ENCODE measurements at regions not wholly inside any gene's neighbourhood (a gene's known extent, or its start where the extent isn't known, plus 50 kb on each side); places are given as distances from the start of the nearest gene placed in this dataset.
A peak's percentile ranks its signal among the peaks of the same experiment; 100 is the strongest.

DNA sequence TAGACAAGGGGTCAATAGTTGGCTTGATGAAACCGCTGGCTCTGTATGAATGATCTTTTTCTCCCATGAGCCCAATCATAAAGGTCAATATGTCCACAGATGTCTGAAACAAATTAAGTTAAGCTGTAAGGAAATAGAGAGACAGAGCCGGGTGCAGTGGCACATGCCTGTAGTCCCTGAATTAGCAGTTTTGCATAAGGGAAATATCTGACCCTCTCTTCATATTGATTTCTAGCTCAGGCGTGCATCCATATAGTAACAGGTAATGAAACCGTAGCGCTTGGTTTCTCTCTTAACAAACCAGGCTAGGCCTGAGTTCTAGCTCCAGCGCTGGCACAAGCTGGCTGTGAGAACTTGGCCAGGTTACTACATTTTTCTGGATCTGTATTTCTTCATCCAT is 118.1 kb upstream of the ERCC6L2 start:
- DNase-seq (ENCODE audit: low read depth) = no peak

DNA sequence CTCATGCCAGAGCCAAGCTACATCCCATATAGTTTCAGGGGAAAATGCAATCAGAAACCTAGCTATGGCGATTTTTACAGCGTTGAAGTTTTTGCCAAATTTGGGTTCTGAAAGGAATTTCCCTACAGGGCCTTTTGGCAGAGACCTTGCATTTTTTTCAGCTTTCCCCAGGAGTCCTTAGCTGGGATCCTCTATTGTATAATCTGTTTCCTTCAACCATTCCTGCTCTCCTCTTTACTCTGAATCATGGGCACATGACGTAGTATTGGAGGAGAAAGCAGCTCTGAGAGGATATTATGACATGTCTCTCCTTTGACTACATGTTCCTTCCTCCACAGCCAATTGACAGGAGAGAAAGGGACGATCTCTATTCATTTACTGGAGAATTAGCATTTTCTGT is 118.5 kb upstream of the ERCC6L2 start:
- DNase-seq (ENCODE audit: low read depth) = no peak

DNA sequence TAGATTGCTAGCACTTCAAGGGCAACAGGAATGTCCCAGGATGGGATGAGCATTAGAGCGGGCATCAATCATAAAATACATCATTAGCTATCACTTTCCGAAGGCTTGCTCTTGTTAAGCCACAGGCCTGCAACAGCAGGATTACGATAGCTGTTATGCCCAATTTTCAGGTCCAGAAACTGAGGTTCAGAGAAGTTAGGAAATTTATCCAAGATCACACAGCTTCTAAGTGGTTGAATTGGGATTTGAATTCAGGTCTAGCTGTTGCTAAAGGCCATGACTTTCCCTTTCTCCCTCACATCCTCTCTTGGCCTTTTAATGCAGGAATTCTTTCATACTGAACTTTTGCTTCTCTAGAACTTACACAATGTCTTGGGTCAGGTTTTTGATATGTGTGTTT is 119.4 kb upstream of the ERCC6L2 start:
- no peak for DNase-seq (ENCODE audit: low read depth)

DNA sequence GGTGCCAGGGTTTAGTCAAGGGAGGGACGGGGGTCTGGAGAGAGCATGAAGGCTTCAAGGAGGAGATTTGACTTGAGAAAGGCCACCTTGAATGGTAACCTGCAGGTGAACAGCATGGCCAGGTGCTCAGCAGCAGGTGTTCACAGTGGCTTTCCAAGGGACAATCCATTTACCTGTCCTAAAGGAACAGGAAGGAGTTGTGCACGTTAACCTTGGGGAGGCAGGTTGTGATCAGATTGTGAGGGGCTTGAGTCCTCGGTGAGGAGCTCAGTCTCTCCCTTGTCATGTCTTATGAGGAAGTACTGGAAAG is 120.1 kb upstream of the ERCC6L2 start:
- DNase-seq (ENCODE audit: low read depth) = no peak

DNA sequence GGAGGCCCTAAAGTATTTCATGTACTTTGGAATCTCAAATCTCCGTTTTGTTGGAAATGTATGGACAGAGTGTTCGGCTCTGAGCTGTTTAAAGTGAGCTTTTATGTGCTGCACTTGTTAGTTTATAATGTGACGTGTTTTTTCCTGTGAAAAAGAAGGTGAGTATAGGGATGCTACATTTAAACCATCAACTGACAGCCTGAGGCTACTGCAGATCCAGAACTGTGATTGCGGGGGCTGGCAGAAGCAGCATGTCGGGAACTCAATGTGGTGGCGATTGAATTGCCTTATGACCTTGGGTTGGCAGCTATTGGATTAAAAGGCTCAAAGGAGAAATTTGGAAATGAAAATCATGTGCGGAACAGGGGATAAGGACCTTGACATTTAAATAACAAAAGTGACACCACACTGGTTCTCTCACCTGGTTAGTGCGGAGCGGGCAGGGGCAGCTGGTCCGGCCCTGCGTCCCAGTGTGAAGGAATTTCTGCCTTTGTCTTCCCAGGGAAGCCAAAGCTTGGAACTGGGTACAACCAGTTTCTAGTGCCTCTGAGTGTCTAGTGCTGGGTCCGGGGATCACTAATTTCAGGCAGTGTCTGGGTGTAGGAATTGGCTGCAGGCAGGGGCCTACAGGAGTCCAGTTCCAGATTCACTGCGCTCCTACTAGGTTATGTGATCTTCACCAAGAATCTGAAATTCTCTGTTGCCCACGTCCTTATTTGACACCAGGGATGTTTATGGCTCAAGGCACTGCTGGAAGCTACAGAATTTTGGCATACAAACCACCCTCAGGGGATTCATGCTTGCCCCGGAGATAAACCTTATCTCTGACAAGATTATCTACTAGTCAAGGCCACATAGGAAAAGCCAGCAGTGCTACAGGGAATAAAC is 120.7 kb upstream of the ERCC6L2 start:
- DNase-seq (ENCODE audit: low read depth) = no peak

DNA sequence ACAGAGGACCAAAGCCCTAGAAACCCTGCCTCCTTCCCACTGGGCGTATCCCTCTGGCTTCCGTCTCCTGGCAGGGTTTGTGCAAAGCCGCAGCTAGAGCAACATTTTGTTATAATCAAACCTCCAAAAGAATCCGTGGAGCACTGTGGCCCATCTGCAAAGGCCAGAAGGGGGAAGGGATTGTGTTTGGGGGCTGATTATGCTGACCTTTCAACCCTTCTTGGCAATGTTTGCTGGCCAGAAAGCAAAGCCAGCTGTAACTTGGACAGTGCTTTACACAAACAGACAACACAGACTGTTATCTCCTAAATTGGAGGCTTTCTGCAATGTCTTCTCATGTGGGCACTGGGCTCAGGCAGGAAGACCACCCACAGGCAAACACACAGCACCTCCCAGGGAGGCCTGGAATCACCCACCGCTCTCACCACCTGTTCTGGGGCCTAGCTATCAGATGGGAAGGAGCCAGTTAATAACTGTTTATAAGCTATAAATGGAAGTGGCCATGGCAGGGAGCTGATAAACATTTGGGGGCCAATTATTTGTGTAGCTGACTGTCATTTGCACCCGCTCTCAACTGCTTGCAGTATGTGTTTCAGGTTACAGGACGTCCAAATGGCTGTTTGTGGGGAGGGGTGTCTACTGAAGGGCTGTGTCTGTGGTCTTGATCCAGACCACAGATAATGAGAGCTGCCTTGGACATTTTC is 121.6 kb upstream of the ERCC6L2 start:
- DNase-seq (ENCODE audit: low read depth) = no peak

DNA sequence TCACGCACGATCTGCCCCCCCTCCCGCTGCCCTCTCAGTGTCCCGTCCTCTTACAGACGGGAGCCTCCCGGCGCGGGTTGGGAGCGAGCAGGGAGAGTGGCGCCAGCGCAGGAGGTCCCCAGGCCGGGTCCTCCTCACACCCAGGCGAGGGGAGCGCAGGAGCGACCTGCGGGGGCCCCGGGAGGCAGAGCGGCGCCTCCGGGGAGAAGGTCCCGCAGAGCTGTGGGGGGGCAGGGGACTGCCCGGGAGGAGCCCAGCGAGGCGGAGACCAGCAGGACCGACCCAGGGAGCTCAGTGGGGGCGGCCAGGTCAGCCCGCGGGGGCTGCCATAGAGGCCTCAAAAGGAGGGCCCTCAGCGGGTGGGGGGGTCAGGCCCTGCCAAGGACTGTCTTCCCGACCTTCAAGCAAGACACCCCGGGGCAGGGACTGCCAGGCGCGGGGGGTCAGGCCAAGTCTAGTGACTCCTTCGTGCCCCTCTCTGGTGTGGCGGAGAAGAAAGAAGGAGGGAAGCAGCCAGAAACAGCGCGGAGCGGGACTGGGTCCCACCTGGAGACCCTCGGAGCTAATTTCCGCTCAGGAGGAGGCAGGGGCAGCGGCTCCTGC is 123.3 kb upstream of the ERCC6L2 start:
- DNase-seq (ENCODE audit: low read depth) = no peak

DNA sequence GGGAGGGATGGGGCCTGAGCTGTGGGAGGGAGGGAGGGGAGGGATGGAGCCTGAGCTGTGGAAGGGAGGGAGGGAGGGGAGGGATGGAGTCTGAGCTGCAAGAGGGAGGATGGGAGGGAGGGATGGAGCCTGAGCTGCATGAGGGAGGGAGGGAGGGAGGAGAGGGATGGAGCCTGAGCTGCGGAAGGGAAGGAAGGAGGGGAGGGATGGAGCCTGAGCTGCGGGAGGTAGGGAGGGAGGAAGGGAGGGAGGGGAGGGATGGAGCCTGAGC is 124.0 kb upstream of the ERCC6L2 start:
- DNase-seq (ENCODE audit: low read depth) = no peak

DNA sequence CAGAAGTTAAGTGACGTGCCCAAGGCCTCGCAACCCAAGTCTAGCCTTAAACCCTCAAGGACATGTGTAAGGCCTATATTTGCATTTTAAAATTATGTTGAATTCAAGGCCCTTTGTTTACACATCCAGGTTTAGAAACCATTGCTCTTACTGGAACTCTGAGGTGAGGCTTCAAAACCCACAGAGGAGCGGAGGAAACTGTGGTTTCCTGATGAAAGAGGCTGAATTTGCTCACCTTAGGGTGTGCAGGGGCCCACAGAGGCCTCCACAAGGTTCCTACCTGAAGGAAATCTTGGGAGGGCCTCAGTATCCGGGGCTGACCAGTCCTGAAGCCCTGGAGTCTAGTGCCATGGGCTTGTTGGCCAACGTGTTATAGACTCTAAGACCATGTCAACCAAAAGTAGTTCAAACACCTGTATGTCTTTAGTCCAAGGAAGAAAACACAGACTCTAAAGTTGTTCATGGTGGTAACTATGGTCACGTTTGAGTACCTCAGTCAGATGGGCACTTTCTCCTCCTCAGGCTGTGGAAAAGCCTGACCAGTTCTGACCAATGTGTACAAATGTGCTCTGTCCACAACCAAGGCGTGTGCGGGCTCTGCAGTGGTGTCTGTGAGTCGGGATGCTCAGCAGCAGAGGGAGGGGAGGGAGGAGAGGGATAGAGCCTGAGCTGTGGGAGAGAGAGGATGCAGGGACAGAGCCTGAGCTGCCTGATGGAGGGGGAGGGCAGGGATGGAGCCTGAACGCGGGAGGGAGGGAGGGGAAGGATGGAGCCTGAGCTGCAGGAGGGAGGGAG is 124.6 kb upstream of the ERCC6L2 start:
- DNase-seq (ENCODE audit: low read depth) = peak; percentile 10

DNA sequence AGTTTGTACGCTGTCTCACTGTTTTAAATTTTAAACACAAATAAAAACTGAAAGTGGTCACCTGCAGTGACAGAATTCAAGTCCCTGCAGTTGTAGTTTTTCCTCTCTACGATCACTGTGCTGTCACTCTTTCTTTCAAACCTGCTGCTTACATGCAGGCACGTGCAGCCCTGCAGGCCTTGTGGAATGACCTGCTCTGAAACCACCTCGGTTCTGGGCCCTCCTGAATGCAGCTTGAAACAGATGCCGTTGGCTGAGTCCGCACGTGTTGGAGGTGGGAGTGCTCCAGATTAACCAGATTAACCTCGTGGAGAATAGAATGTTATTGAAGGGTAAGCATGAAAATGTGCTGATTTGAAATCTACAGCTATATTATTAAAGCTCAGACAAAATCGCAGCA is 126.0 kb upstream of the ERCC6L2 start:
- DNase-seq (ENCODE audit: low read depth) = no peak

DNA sequence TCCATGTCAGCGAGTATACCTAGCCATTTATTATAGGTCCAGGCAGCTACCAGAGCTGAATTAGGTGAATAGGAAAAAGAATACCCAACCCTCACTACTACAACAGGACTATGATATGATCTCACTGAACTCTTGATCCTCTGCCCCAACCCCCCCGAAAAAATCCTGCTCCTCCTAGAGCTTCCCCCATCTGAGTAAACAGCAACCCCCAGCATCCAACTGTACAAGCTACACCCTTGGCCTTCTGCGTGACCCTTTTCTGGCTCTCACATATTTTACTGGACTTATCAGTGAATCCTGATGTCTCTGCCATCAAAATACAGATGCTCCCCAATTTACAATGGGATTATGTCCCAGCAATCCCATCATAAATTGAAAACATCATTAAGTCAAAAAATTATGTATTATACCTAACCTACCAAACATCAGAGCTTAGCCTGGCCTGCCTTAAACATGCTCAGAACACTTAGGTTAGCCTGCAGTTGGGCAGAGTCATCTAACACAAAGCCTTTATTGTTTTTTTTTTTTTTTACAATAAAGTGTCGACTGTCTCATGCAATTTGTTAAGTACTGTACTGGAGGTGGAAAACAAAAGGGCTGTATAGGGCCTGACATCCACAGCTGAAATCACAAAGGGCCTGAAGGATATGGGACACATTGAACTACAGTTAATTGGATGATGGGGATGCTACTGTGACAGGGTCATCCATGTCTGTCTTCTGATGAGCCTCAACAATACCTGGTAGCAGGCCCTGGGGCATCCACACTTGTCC is 128.9 kb upstream of the ERCC6L2 start:
- DNase-seq (ENCODE audit: low read depth) = no peak

DNA sequence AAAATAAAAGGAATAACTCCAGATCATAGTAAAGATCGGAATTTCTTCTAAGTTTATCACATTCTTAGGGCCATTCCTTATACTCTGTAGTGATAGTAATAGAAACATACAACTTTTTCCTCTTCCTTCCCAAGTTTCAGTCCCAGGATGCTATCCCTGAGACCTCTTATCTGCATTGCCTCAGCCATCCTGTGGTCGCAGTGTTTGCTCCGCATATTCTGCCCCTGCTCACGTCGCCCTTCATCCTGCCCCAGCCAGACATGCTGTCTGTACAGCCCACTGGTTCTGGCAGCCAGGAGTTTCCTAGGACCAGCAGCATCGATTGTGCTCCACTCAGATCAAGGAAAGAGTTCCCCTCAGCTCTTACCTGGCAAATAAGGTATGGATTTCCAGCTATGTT is 132.7 kb upstream of the ERCC6L2 start:
- DNase-seq (ENCODE audit: low read depth) = no peak

DNA sequence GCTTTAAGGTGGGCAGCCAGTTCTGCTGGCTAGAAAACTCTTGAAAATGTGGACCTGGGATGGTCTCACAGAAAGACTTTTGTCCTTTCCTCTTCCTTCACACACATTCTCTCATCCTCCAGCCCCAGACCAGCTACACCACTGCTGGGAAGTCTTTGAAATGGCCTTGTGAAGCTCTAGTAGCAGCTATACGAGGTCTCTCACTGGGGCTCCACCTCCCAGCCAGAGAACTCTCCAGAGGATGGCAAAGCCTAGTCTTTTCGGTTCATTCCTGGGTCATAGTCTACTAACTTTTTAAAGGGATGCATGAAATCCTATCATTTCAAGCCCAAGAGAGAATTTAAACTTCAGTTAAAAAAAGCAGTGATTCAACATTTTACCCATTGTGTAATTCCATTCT is 133.9 kb upstream of the ERCC6L2 start:
- DNase-seq (ENCODE audit: low read depth) = no peak

DNA sequence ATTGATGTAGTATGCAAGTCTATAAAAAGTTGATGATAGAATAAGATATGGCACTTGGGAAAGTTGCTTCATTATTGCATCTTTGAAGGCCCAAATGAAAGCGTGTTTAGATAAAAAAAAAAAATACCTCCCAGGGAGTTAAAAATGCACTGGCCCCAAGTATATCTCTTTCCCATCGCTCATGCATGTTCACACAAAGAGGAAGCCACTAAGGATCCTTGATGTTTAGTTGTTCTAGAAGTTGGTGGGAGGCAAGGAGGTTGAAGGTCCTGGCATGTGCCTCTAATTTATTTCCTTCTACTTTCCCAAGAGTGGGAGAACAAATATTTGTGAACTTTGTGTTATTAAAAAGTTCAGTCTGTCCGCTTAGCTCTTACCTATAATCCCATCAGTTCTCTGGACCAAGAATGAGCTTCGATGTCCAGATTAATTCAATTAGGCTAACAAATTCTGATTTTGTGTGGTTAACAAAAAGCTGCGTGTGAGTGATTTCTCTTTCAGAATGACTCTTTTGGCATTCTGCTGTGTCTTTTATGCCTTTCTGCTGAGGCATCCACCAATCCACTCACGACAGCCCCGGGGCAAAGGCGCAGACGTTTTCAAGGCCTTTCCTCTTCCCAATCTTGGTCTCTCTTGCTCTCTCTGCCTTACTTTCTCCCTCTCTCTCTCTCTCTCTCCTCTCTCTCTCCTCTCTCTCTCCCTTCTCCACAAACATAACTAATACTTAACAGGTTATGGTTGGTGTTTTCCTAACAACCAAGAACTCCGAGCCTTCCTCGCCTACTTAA is 135.1 kb upstream of the ERCC6L2 start:
- DNase-seq (ENCODE audit: low read depth) = no peak

DNA sequence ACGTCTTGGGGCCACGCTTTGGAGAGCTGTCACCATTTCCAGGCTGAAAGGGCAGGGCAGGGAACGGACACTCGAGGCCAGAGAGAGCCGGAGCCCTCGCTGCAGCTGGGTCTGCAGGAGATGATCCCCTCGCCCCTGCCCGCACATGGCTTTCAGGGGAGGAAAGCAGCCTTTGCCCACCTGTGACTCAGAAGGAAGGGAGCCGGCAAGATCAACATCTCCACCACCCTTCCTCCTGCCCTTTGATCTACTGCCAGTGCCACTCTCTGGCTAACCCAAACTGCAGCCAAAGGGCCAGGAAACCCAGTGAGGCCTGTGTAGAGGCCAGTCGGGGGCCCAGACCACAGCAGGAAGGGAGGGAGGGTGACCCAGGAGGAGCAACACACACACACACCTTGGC is 137.1 kb upstream of the ERCC6L2 start:
- no peak for DNase-seq (ENCODE audit: low read depth)

DNA sequence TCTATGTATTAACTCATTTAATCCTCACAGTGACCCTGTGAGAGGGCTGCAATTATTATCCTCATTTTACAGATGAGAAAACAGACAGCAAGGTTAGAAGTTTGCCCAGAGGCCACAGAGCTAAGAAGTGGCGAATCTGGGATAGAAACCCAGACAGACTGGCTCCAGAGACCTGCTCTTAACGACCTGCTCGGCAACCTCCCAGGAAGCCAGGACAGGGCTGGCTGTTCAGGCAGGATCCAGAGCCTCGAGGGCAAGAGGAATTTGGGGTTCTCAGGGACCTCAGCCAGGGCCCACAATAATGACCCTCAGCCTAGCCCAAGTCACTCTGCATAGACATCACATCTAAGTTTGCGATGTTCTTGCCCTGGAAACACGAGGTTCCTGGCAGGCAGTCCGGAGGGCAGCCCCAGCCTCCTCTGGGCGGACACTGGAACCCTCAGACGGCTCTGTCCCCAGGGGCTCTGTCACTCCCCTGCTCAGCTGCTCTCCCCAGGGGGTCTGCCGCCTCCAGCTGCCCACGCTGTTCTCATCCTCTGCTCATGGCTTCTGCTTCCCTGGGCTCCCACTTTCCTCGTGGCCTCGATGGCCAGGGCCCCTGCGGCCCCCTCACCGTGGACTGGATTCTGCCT is 138.5 kb upstream of the ERCC6L2 start:
- DNase-seq (ENCODE audit: low read depth) = no peak

DNA sequence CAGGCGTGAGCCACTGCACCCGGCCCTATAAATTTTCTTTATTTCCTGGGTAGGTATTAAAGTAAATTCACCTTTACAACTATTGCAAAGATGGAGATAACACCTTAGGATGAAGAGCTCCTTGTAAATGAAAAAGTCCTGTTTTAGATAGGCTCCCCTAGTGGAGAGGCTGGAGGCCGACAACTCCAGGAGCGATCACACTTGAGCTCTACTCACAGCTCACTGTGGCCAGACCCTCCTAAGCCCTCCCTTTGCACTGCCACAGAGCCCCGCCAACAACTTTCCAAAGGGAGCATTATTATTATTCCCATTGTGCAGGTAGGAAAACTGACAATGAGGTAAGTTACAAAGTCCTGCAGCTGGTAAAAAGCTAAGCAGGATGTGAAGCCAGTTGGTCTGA is 139.1 kb upstream of the ERCC6L2 start:
- DNase-seq (ENCODE audit: low read depth) = no peak

DNA sequence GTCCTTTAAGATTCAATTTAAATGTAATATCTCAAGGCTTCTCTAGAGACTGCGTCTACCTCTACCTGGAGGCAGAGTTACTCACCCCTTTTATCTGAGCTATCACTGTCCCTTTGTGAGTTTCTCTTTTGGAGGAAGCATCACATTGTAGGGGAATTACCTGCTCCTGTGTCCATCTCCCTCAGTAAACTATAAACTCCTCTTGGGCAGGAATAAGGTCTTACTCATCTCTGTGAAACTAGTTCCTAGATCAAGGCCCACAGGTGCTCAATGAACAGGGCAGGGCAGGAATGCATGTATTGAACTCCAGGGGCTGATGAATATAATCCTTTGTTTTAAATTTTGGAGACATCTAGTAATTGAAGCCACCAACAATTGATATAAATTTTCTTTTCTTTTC is 139.8 kb upstream of the ERCC6L2 start:
- DNase-seq (ENCODE audit: low read depth) = no peak

DNA sequence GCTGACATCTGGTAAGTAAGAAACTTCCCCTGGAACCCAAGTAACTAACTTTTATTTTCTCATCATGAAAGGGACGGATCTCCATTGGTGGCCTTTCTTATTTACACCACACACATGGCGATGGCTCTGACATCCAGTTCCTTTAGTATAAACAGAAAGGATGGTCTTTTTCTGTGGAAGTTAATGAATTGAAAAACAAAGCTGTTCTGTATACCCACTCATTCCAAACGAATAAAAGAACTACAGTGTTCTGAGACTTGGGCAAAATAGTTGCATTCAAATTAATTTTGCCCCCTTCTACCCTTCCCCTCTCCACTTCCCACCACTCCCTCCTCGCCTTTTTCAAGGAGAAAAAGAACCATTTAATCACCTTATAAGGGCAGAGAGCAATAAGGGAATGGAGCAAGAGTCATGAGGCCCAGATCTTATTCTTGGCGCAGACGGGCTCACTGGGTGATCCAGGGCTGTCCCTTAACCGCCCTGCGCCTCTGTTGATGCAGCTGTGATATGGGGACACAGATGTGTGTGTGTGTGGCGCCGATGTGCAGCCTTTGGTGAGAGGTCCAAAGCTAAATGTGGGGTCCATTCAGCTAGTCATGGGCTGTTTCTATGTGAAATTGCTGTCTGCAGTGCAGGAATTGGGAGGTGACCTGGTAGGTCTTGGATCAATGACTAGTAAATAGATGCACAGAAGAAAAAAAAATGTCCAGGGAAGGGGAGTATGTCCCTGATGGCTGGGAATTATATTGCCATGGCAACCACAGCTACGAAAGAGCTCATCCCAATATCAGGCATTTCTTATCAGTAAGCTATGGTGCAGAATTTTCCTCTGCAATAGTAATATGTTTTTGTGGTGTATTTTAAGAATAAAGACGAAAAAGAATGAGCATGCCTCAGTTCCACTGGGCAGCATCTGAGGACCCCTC is 141.5 kb upstream of the ERCC6L2 start:
- no peak for DNase-seq (ENCODE audit: low read depth)

Data from stimulated activated CD4-positive, alpha-beta T cell treated with anti-CD3 and anti-CD28 coated beads, Interleukin-2, amount 100 ng/mL, for 4 hours (primary cell).